BE2C (cell line): ENCODE measurements at regions not wholly inside any gene's neighbourhood (a gene's known extent, or its start where the extent isn't known, plus 50 kb on each side); places are given as distances from the start of the nearest gene placed in this dataset.

Experiments used
- DNase-seq: peaks from one replicate; pipeline ENCODE4 v3.0.0-alpha.2; 2020
- H3K27me3 ChIP-seq: fragments of 250-450 bp; sonication (Bioruptor Pico); 2 replicates; pipeline ENCODE4 v1.5.1; 2020; ENCODE audit warnings: mild to moderate bottlenecking
- H3K36me3 ChIP-seq: fragments of 250-450 bp; sonication (Bioruptor Pico); 2 replicates; pipeline ENCODE4 v1.5.1; 2020; ENCODE audit warnings: mild to moderate bottlenecking
- H3K4me1 ChIP-seq: fragments of 250-450 bp; sonication (Bioruptor Pico); 2 replicates; pipeline ENCODE4 v1.5.1; 2020
- H3K4me3 ChIP-seq: 2 replicates; pipeline ENCODE4 v1.5.1; 2011; ENCODE audit warnings: low read depth, low read length
- H3K9me3 ChIP-seq: fragments of 250-450 bp; sonication (Bioruptor Pico); 2 replicates; pipeline ENCODE4 v1.5.1; 2020
- CTCF ChIP-seq: IDR thresholded peaks from 2 replicates; pipeline ENCODE4 v1.5.1; 2012; ENCODE audit warnings: mild to moderate bottlenecking, low read depth, low read length

DNA sequence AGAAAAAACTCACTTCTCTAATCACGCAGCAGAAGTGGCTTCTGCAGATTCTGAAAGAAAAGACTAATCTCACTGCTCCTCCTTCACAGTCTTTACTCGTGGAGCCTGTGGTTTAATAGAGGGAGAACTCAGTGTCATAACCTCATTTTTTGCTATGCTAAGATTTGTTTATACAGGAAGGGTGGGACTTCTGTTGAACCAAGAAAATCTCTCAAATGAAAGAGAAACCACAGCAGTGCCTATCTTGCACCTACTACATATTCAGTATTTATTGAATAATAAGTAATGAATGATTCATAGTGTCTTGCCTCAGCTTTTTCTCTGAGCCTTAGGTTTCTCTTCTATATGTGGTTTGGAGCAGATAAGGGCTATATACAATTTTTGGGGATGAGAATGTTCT, 136.1 kb upstream of the DMAC1 start:
- DNase-seq, result no peak
- Histone ChIP-seq H3K27me3 (no peaks in the 10 kb centered on the region), H3K9me3 (no peaks in the 10 kb centered on the region), H3K4me1 (no peaks in the 10 kb centered on the region), H3K4me3 (no peak overlapping the region), H3K36me3 (no peaks in the 10 kb centered on the region)
- no peak for TF ChIP-seq CTCF

DNA sequence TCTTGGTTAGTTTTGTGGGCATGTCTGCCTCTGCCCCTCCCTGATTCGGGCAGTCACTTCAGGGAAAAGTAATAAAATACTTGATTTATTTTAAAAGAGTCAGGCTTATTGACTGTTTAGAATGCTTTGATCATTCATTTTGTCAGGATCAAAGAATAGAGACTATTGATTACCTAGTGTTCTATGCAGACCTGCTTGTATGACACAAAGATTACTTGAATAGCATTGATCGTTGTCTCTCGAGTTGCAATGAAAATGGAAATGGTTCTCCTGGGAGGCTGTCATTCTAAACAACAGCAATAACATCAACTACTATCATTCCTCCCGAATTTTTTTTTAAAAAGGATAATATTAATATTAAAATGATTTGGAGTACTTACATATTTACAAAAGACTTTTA, 133.2 kb upstream of the DMAC1 start:
- no peaks in the 10 kb centered on the region for H3K27me3 ChIP-seq
- H3K4me1 ChIP-seq, result no peaks in the 10 kb centered on the region
- TF ChIP-seq CTCF, result no peak
- no peak overlapping the region for H3K4me3 ChIP-seq
- no peak for DNase-seq
- no peaks in the 10 kb centered on the region for H3K36me3 ChIP-seq
- no peaks in the 10 kb centered on the region for H3K9me3 ChIP-seq

GRCh38 chr9:7930613-7931012, 131.0 kb upstream of the DMAC1 start:
- no peak overlapping the region for H3K4me3 ChIP-seq
- no peaks in the 10 kb centered on the region for H3K27me3 ChIP-seq
- no peak for TF ChIP-seq CTCF
- DNase-seq, result no peak
- no peaks in the 10 kb centered on the region for H3K9me3 ChIP-seq
- no peaks in the 10 kb centered on the region for H3K36me3 ChIP-seq
- no peaks in the 10 kb centered on the region for H3K4me1 ChIP-seq

GRCh38 chr9:7921545-7922197, 122.1 kb upstream of the DMAC1 start:
- Histone ChIP-seq H3K9me3 (no peaks in the 10 kb centered on the region), H3K36me3 (no peaks in the 10 kb centered on the region), H3K4me3 (no peak overlapping the region), H3K4me1 (no peaks in the 10 kb centered on the region), H3K27me3 (no peaks in the 10 kb centered on the region)
- no peak for DNase-seq
- TF ChIP-seq CTCF, result no peak

- Histone ChIP-seq H3K9me3 (no peaks in the 10 kb centered on the region), H3K4me1 (no peaks in the 10 kb centered on the region), H3K36me3 (no peaks in the 10 kb centered on the region), H3K4me3 (no peak overlapping the region), H3K27me3 (no peaks in the 10 kb centered on the region)
- no peak for DNase-seq
- no peak for TF ChIP-seq CTCF
Measured at GRCh38 chr9:7912037-7912535, 112.5 kb upstream of the DMAC1 start.

GRCh38 chr9:7910426-7911020, 110.9 kb upstream of the DMAC1 start:
- no peaks in the 10 kb centered on the region for H3K9me3 ChIP-seq
- H3K4me1 ChIP-seq, result no peaks in the 10 kb centered on the region
- no peaks in the 10 kb centered on the region for H3K27me3 ChIP-seq
- H3K36me3 ChIP-seq, result no peaks in the 10 kb centered on the region
- no peak overlapping the region for H3K4me3 ChIP-seq
- no peak for TF ChIP-seq CTCF
- DNase-seq, result no peak
